ENCODE measurements at regions not wholly inside any gene's neighbourhood (a gene's known extent, or its start where the extent isn't known, plus 50 kb on each side); places are given as distances from the start of the nearest gene placed in this dataset.

DNA sequence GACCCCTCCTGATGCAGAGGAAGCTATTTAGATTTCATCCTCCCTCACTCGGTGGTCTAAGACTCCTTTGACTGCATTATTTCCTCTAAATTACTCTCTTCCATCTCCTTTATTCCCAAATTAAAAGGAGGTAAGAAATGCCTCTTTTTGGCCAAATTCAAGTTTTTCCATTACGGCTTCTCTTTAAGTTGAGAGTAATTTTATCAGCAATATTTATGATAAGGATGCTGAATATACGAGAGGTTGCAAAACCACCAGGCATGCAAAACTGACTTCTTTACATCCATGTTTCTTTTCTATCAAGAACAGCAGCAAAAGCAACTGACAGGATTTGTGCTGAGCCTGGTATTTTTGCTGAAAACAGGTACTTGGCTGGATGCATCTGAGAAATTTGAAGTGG is 262.0 kb upstream of the RARB start:
- Histone ChIP-seq H3K36me3 (ENCODE audit: insufficient read depth, low read length) (no peaks in the 10 kb centered on the region), H3K4me1 (ENCODE audit: insufficient read depth, low read length) (no peaks in the 10 kb centered on the region), H3K4me2 (ENCODE audit: insufficient read depth, low read length) (no peak overlapping the region), H4K20me1 (ENCODE audit: insufficient read depth, low read length) (no peaks in the 10 kb centered on the region), H3K9me3 (ENCODE audit: low read depth, low read length) (no peaks in the 10 kb centered on the region), H3K27ac (ENCODE audit: low read depth, low read length) (no peak overlapping the region), H3K4me3 (ENCODE audit: insufficient read depth, low read length) (no peak overlapping the region), H3K79me2 (ENCODE audit: insufficient read depth, low read length) (no peaks in the 10 kb centered on the region), H3K27me3 (ENCODE audit: insufficient read depth, low read length) (no peaks in the 10 kb centered on the region), H2AFZ (ENCODE audit: low read length) (no peak overlapping the region)
- TF ChIP-seq, protein P1, sequence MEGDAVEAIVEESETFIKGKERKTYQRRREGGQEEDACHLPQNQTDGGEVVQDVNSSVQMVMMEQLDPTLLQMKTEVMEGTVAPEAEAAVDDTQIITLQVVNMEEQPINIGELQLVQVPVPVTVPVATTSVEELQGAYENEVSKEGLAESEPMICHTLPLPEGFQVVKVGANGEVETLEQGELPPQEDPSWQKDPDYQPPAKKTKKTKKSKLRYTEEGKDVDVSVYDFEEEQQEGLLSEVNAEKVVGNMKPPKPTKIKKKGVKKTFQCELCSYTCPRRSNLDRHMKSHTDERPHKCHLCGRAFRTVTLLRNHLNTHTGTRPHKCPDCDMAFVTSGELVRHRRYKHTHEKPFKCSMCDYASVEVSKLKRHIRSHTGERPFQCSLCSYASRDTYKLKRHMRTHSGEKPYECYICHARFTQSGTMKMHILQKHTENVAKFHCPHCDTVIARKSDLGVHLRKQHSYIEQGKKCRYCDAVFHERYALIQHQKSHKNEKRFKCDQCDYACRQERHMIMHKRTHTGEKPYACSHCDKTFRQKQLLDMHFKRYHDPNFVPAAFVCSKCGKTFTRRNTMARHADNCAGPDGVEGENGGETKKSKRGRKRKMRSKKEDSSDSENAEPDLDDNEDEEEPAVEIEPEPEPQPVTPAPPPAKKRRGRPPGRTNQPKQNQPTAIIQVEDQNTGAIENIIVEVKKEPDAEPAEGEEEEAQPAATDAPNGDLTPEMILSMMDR (IDR thresholded peaks at IDR 0.05; ENCODE audit: extremely low read depth, low read depth, low read length): no peak
- DNase-seq (ENCODE audit: insufficient read length, low spot score, missing footprints): no peak

- H3K9me3 ChIP-seq (ENCODE audit: low read depth, low read length): no peaks in the 10 kb centered on the region
- H2AFZ ChIP-seq (ENCODE audit: low read length): no peak overlapping the region
- TF ChIP-seq, protein P1 (IDR thresholded peaks at IDR 0.05; ENCODE audit: extremely low read depth, low read depth, low read length): no peak
These were observed 258.9 kb upstream of the RARB start for GRCh38 chr3:25169151-25169550.

DNA sequence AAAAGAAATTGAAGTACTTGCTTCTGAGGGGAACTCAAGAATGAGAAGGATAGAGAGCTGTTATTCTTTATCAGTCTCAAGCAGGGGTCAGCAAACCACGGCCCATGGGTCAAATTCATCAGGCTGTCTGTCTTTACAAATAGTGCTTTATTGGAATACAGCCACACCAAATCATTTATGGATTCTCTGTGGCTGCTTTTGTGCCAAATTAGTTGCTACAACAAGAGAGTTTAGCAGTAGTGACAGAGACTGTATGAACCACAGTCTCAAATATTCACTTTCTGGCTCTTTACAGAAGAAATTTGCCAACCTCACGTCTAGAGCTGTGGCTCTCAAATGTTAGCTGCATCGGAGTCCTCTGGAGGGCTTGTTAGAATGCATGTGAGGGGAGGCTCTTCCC is 258.0 kb upstream of the RARB start:
- Histone ChIP-seq H3K27ac (ENCODE audit: low read depth, low read length) (no peak overlapping the region), H3K9me3 (ENCODE audit: low read depth, low read length) (no peaks in the 10 kb centered on the region), H3K4me2 (ENCODE audit: insufficient read depth, low read length) (no peak overlapping the region), H3K4me1 (ENCODE audit: insufficient read depth, low read length) (no peaks in the 10 kb centered on the region), H4K20me1 (ENCODE audit: insufficient read depth, low read length) (no peaks in the 10 kb centered on the region), H3K36me3 (ENCODE audit: insufficient read depth, low read length) (no peaks in the 10 kb centered on the region), H3K79me2 (ENCODE audit: insufficient read depth, low read length) (no peaks in the 10 kb centered on the region), H3K27me3 (ENCODE audit: insufficient read depth, low read length) (no peaks in the 10 kb centered on the region), H2AFZ (ENCODE audit: low read length) (no peak overlapping the region), H3K4me3 (ENCODE audit: insufficient read depth, low read length) (no peak overlapping the region)
- TF ChIP-seq, protein P1 (IDR thresholded peaks at IDR 0.05; ENCODE audit: extremely low read depth, low read depth, low read length): no peak
- no peak for DNase-seq (ENCODE audit: insufficient read length, low spot score, missing footprints)

More at GRCh38 chr3:25169151-25169550, 258.9 kb upstream of the RARB start:
- H3K4me2 ChIP-seq (ENCODE audit: insufficient read depth, low read length): no peak overlapping the region
- H3K36me3 ChIP-seq (ENCODE audit: insufficient read depth, low read length): no peaks in the 10 kb centered on the region
- H4K20me1 ChIP-seq (ENCODE audit: insufficient read depth, low read length): no peaks in the 10 kb centered on the region
- H3K4me1 ChIP-seq (ENCODE audit: insufficient read depth, low read length): no peaks in the 10 kb centered on the region
- no peak for DNase-seq (ENCODE audit: insufficient read length, low spot score, missing footprints)
- H3K27ac ChIP-seq (ENCODE audit: low read depth, low read length): no peak overlapping the region
- no peaks in the 10 kb centered on the region for H3K79me2 ChIP-seq (ENCODE audit: insufficient read depth, low read length)
- H3K4me3 ChIP-seq (ENCODE audit: insufficient read depth, low read length): no peak overlapping the region
- H3K27me3 ChIP-seq (ENCODE audit: insufficient read depth, low read length): no peaks in the 10 kb centered on the region

DNA sequence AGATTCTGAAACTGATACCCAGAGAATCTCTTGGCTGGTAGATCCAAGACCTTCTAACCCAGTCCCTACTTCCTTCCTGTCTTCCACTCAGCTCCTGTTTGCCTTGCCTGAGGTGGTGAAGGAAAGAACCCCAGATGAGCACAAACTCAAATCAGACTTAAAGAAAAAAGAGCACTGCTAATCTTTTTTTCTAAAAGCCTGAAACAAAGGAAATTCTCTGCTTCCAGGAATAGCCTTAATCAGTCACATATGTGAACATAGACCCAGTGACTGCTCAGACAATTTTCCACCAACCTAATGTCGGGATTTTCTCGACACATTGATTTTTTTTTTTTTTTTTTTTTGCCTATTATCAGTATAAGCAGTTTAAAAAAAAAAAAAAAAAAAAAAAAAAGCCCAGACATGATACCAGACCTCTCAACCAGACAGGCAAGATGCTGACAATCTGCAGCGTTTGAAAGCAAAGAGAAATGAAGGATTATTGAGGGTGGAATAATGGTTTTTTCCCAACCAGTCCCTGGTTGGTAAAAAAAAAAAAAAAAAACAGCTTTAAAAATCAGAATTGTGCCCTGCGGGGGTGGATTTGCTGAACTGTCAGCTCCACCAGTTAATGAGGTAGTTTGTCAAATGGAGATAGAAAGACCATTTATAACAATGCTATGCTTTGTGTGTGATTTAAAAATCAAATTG is 256.8 kb upstream of the RARB start:
- TF ChIP-seq, protein P1 (IDR thresholded peaks at IDR 0.05; ENCODE audit: extremely low read depth, low read depth, low read length): no peak
- no peak for DNase-seq (ENCODE audit: insufficient read length, low spot score, missing footprints)
- no peaks in the 10 kb centered on the region for H3K79me2 ChIP-seq (ENCODE audit: insufficient read depth, low read length)
- H3K36me3 ChIP-seq (ENCODE audit: insufficient read depth, low read length): no peaks in the 10 kb centered on the region
- no peak overlapping the region for H2AFZ ChIP-seq (ENCODE audit: low read length)
- H3K27me3 ChIP-seq (ENCODE audit: insufficient read depth, low read length): no peaks in the 10 kb centered on the region
- H3K27ac ChIP-seq (ENCODE audit: low read depth, low read length): no peak overlapping the region
- H3K4me3 ChIP-seq (ENCODE audit: insufficient read depth, low read length): no peak overlapping the region
- H4K20me1 ChIP-seq (ENCODE audit: insufficient read depth, low read length): no peaks in the 10 kb centered on the region
- no peaks in the 10 kb centered on the region for H3K9me3 ChIP-seq (ENCODE audit: low read depth, low read length)
- H3K4me2 ChIP-seq (ENCODE audit: insufficient read depth, low read length): no peak overlapping the region
- no peaks in the 10 kb centered on the region for H3K4me1 ChIP-seq (ENCODE audit: insufficient read depth, low read length)
